A673 (cell line): ENCODE measurements at regions not wholly inside any gene's neighbourhood (a gene's known extent, or its start where the extent isn't known, plus 50 kb on each side); places are given as distances from the start of the nearest gene placed in this dataset.

Source experiments
- BruUV-seq: library from RNA; stranded (reverse); fragments of 400-500 nt; replicated peaks from 2 replicates; lab custom pipeline; 2021; lab: Mats Ljungman, UMichigan
- CTCF ChIA-PET: fragments of 300-600 bp; sonication (Branson Sonifier 250); formaldehyde crosslinking; loops from one replicate; lab custom pipeline; 2022; ENCODE audit warnings: antibody characterized with exemption; lab: Charles Lee
- POLR2A ChIA-PET: fragments of 300-600 bp; sonication (Branson Sonifier 250); formaldehyde crosslinking; loops from one replicate; lab custom pipeline; 2022; ENCODE audit warnings: antibody characterized with exemption; ENCODE audit not compliant: low non-redundant PET; lab: Charles Lee
- DNase-seq: peaks from one replicate; pipeline ENCODE4 v3.0.0-alpha.2; 2015; ENCODE audit warnings: low spot score
- H3K27ac ChIP-seq: fragments of 200-600 bp; sonication (generic); 2 replicates; pipeline ENCODE4 v1.5.1; 2016; ENCODE audit warnings: mixed run types, low read depth, mild to moderate bottlenecking, mixed read lengths, antibody characterized with exemption, low read length; ENCODE audit not compliant: poor library complexity, severe bottlenecking
- H3K27me3 ChIP-seq: fragments of 200-600 bp; sonication (generic); replicated peaks from 2 replicates; pipeline ENCODE4 v1.6.1; 2017; ENCODE audit warnings: mixed run types, low read depth, mild to moderate bottlenecking, mixed read lengths, antibody characterized with exemption, low read length; ENCODE audit not compliant: insufficient read depth, poor library complexity
- H3K36me3 ChIP-seq: fragments of 200-600 bp; sonication (generic); 2 replicates; pipeline ENCODE4 v1.6.1; 2016; ENCODE audit warnings: mixed run types, mild to moderate bottlenecking, mixed read lengths, antibody characterized with exemption, low read length; ENCODE audit not compliant: insufficient read depth, poor library complexity, severe bottlenecking
- H3K4me1 ChIP-seq: fragments of 200-600 bp; sonication (generic); 2 replicates; pipeline ENCODE4 v1.6.1; 2017; ENCODE audit warnings: mixed run types, mild to moderate bottlenecking, mixed read lengths, antibody characterized with exemption, low read length; ENCODE audit not compliant: insufficient read depth, poor library complexity, severe bottlenecking
- H3K4me3 ChIP-seq: fragments of 200-600 bp; sonication (generic); 2 replicates; pipeline ENCODE4 v1.5.1; 2016; ENCODE audit warnings: low read depth, mixed run types, mild to moderate bottlenecking, mixed read lengths, low read length; ENCODE audit not compliant: poor library complexity, severe bottlenecking
- H3K9me3 ChIP-seq: fragments of 200-600 bp; sonication (generic); 2 replicates; pipeline ENCODE4 v1.6.1; 2016; ENCODE audit warnings: mixed run types, low read depth, mild to moderate bottlenecking, mixed read lengths, antibody characterized with exemption, low read length; ENCODE audit not compliant: poor library complexity, severe bottlenecking
- CTCF ChIP-seq: fragments of 300-800, 200-600 bp; sonication (generic); conservative IDR thresholded peaks from 2 replicates; pipeline ENCODE4 v1.5.1; 2017; ENCODE audit warnings: low read depth, mild to moderate bottlenecking, antibody characterized with exemption, low read length, moderate library complexity, mixed read lengths
- EZH2 ChIP-seq: fragments of 200-600 bp; sonication (generic); IDR thresholded peaks from 2 replicates; pipeline ENCODE4 v1.6.1; 2017; ENCODE audit warnings: borderline replicate concordance, low read depth, mild to moderate bottlenecking, mixed read lengths, antibody characterized with exemption, low read length; ENCODE audit not compliant: poor library complexity, severe bottlenecking
- intact Hi-C: fragments of 100-400 bp; cut with micrococcal nuclease; formaldehyde crosslinking; loops from one replicate; pipeline ENCODE4 v1.10.0; 2022; ENCODE audit not compliant: unreplicated experiment

GRCh38 chr1:55530749-55531478, 315.8 kb upstream of the USP24 start:
- H3K27ac ChIP-seq = no peak overlapping the region
- no peak for TF ChIP-seq CTCF
- TF ChIP-seq EZH2 = no peak
- no peaks in the 10 kb centered on the region for H3K36me3 ChIP-seq
- POLR2A ChIA-PET = no interaction called here
- no peaks in the 10 kb centered on the region for H3K4me1 ChIP-seq
- CTCF ChIA-PET = no interaction called here
- no peak overlapping the region for H3K4me3 ChIP-seq
- no TSS peak for BruUV-seq
- H3K27me3 ChIP-seq = peaks cover 12% of the 10 kb centered on the region
- intact Hi-C loops = no loop called here
- H3K9me3 ChIP-seq = no peaks in the 10 kb centered on the region
- no peak for DNase-seq

GRCh38 chr1:55529017-55529416, 313.9 kb upstream of the USP24 start:
- POLR2A ChIA-PET = no interaction called here
- CTCF ChIA-PET = no interaction called here

GRCh38 chr1:55527831-55528230, 312.7 kb upstream of the USP24 start:
- Histone ChIP-seq H3K9me3 (no peaks in the 10 kb centered on the region), H3K4me3 (no peak overlapping the region), H3K27ac (no peak overlapping the region), H3K36me3 (no peaks in the 10 kb centered on the region), H3K4me1 (no peaks in the 10 kb centered on the region), H3K27me3 (peaks cover 12% of the 10 kb centered on the region)
- ChIA-PET CTCF (no interaction called here), POLR2A (no interaction called here)
- DNase-seq = no peak
- BruUV-seq = no TSS peak
- intact Hi-C loops = no loop called here
- TF ChIP-seq EZH2 = no peak
- TF ChIP-seq CTCF = no peak

More at GRCh38 chr1:55529017-55529416, 313.9 kb upstream of the USP24 start:
- no peaks in the 10 kb centered on the region for H3K36me3 ChIP-seq
- TF ChIP-seq CTCF (no peak), EZH2 (no peak)
- DNase-seq = no peak
- no peak overlapping the region for H3K4me3 ChIP-seq
- H3K4me1 ChIP-seq = no peaks in the 10 kb centered on the region
- no peaks in the 10 kb centered on the region for H3K9me3 ChIP-seq
- H3K27me3 ChIP-seq = peaks cover 12% of the 10 kb centered on the region
- intact Hi-C loops = no loop called here
- no peak overlapping the region for H3K27ac ChIP-seq
- no TSS peak for BruUV-seq
